HepG2 (cell line): ENCODE measurements at regions not wholly inside any gene's neighbourhood (a gene's known extent, or its start where the extent isn't known, plus 50 kb on each side); places are given as distances from the start of the nearest gene placed in this dataset.

Experiments
- ATAC-seq: fragments of 200-7000 bp; cut with Tn5 transposase; 3 replicates; pipeline ENCODE4 v1.9.1; 2020; ENCODE audit warnings: mild to moderate bottlenecking, moderate library complexity
- BruUV-seq: library from RNA; stranded (reverse); fragments of 400-500 nt; replicated peaks from 2 replicates; lab custom pipeline; 2021; lab: Mats Ljungman, UMichigan
- CTCF ChIA-PET: fragments of 300-600 bp; formaldehyde crosslinking; extraction: SDS; loops from one replicate; lab custom pipeline; 2021; ENCODE audit warnings: low total read pairs, inconsistent platforms, low intra/inter-chr PET ratio; lab: Yijun Ruan, JAX
- POLR2A ChIA-PET: fragments of 350-600 bp; sonication (Branson Sonifier 250); formaldehyde crosslinking; loops from one replicate; lab custom pipeline; 2020; ENCODE audit warnings: antibody characterized with exemption, inconsistent platforms; lab: Yijun Ruan, JAX
- DNase-seq: peaks from one replicate; pipeline ENCODE4 v3.0.0-alpha.2; 2015; ENCODE audit warnings: low spot score
- FAIRE-seq: peaks from 3 replicates; lab custom pipeline; 2011; peaks lifted over from hg19 to GRCh38; lab: Jason Lieb, UNC
- H2AFZ ChIP-seq: one replicate; pipeline ENCODE4 v1.6.1; 2011; ENCODE audit warnings: low read length, inconsistent platforms
- H3K27ac ChIP-seq: fragments of 300-600 bp; 3 replicates; pipeline ENCODE4 v1.8.0; 2011; ENCODE audit warnings: mixed run types, mild to moderate bottlenecking, mixed read lengths, low read length, inconsistent platforms; ENCODE audit not compliant: insufficient read depth; ENCODE audit errors: extremely low read length
- H3K27me3 ChIP-seq, 2 experiments: fragments of 200-600 bp in 1 of 2; 2 replicates in 1 of 2; 3 replicates in 1 of 2; pipeline versions ENCODE4 v1.6.0 to v1.8.0; 2011; ENCODE audit warnings: low read length in 2 of 2, mild to moderate bottlenecking in 2 of 2, moderate library complexity in 2 of 2, inconsistent platforms in 1 of 2; ENCODE audit not compliant: insufficient read depth in 2 of 2, control insufficient read depth in 1 of 2
- H3K36me3 ChIP-seq, 2 experiments: fragments of 200-600 bp in 1 of 2; replicated peaks in 1 of 2; 2 replicates in 1 of 2; 3 replicates in 1 of 2; pipeline versions ENCODE4 v1.5.1 to v1.8.0; 2011; ENCODE audit warnings: low read length in 2 of 2, inconsistent platforms in 1 of 2; ENCODE audit not compliant: insufficient read depth in 2 of 2, control insufficient read depth in 1 of 2
- H3K4me1 ChIP-seq: 2 replicates; pipeline ENCODE4 v1.5.1; 2012; ENCODE audit warnings: low read length, inconsistent platforms; ENCODE audit not compliant: insufficient read depth
- H3K4me2 ChIP-seq: 2 replicates; pipeline ENCODE4 v1.6.0; 2011; ENCODE audit warnings: low read depth, low read length, inconsistent platforms
- H3K4me3 ChIP-seq, 3 experiments: fragments of 200-600 bp in 1 of 3; sonication (generic), shearing (Covaris generic) in 1 of 3; replicated peaks in 1 of 3; 2 replicates each; pipeline ENCODE4 v1.5.1; 2011 to 2016; ENCODE audit warnings: low read length in 3 of 3, inconsistent platforms in 2 of 3, low read depth in 2 of 3, mild to moderate bottlenecking in 2 of 3, control low read depth in 1 of 3, mixed read lengths in 1 of 3; ENCODE audit not compliant: insufficient read depth in 1 of 3
- H3K79me2 ChIP-seq: one replicate; pipeline ENCODE4 v1.6.1; 2011; ENCODE audit warnings: low read length, inconsistent platforms; ENCODE audit not compliant: insufficient read depth
- H3K9ac ChIP-seq: 2 replicates; pipeline ENCODE4 v1.6.0; 2011; ENCODE audit warnings: mild to moderate bottlenecking, low read depth, low read length, inconsistent platforms; ENCODE audit not compliant: insufficient read depth
- H3K9me3 ChIP-seq: 2 replicates; pipeline ENCODE4 v1.5.1; 2012; ENCODE audit warnings: mild to moderate bottlenecking, low read length
- H4K20me1 ChIP-seq: 2 replicates; pipeline ENCODE4 v1.6.0; 2011; ENCODE audit warnings: inconsistent platforms, mild to moderate bottlenecking, low read length, moderate library complexity; ENCODE audit not compliant: insufficient read depth
- ESRRA ChIP-seq: sonication (generic); formaldehyde crosslinking; IDR thresholded peaks from 2 replicates; pipeline ENCODE4 v1.5.1; 2020; ENCODE audit warnings: mild to moderate bottlenecking, low read depth, missing genetic modification reagents
- FOXK1 ChIP-seq: sonication (generic); formaldehyde crosslinking; IDR thresholded peaks from 2 replicates; pipeline ENCODE4 v1.4.0; 2020; ENCODE audit warnings: low read depth, missing genetic modification reagents, borderline replicate concordance
- HOXD1 ChIP-seq: sonication (generic); formaldehyde crosslinking; IDR thresholded peaks from 2 replicates; pipeline ENCODE4 v1.5.0; 2020; ENCODE audit warnings: missing genetic modification reagents
- IKZF4 ChIP-seq: sonication (generic); formaldehyde crosslinking; IDR thresholded peaks from 2 replicates; pipeline ENCODE4 v1.5.1; 2020; ENCODE audit warnings: borderline replicate concordance, mild to moderate bottlenecking, low read depth, missing genetic modification reagents; ENCODE audit errors: not compliant biosample characterization
- JDP2 ChIP-seq: sonication (generic); formaldehyde crosslinking; IDR thresholded peaks from 2 replicates; pipeline ENCODE4 v1.8.1; 2022; ENCODE audit warnings: missing genetic modification reagents, borderline replicate concordance
- NFE2 ChIP-seq: sonication (generic); formaldehyde crosslinking; IDR thresholded peaks from 2 replicates; pipeline ENCODE4 v1.4.0; 2020; ENCODE audit warnings: missing genetic modification reagents
- POLR2AphosphoS2 ChIP-seq: IDR thresholded peaks from 2 replicates; pipeline ENCODE4 v1.6.1; 2011; ENCODE audit warnings: low read depth, low read length, improper control_type of control experiment
- RBAK ChIP-seq: sonication (generic); formaldehyde crosslinking; IDR thresholded peaks from 2 replicates; pipeline ENCODE4 v1.5.1; 2020; ENCODE audit warnings: mild to moderate bottlenecking, missing genetic modification reagents
- REST ChIP-seq, 2 experiments: IDR thresholded peaks; 2 replicates each; pipeline ENCODE4 v1.6.1; 2011 to 2012; ENCODE audit warnings: low read length in 2 of 2, borderline replicate concordance in 1 of 2, low read depth in 1 of 2, mild to moderate bottlenecking in 1 of 2, moderate library complexity in 1 of 2
- SSRP1 ChIP-seq: IDR thresholded peaks from 2 replicates; pipeline ENCODE4 v1.6.1; 2016; ENCODE audit warnings: control low read depth
- TCF12 ChIP-seq, 2 experiments: fragments of 450-650 bp in 1 of 2; sonication (generic) in 1 of 2; formaldehyde crosslinking in 1 of 2; IDR thresholded peaks; 2 replicates each; pipeline versions ENCODE4 v1.6.1 to v1.8.0; 2017 to 2022; ENCODE audit warnings: antibody characterized with exemption in 1 of 2, mild to moderate bottlenecking in 1 of 2, missing genetic modification reagents in 1 of 2, moderate library complexity in 1 of 2
- ZBTB7B ChIP-seq: sonication (generic); formaldehyde crosslinking; IDR thresholded peaks from 2 replicates; pipeline ENCODE4 v1.4.0; 2020; ENCODE audit warnings: missing genetic modification reagents
- ZFP36 ChIP-seq: fragments of 150-350 bp; IDR thresholded peaks from 2 replicates; pipeline ENCODE4 v1.6.1; 2018; ENCODE audit warnings: borderline replicate concordance, low read length, low read depth; ENCODE audit not compliant: partially characterized antibody
- ZFY ChIP-seq: sonication (generic); formaldehyde crosslinking; IDR thresholded peaks from 2 replicates; pipeline ENCODE4 v1.4.0; 2020; ENCODE audit warnings: missing genetic modification reagents
- ZNF101 ChIP-seq: sonication (generic); formaldehyde crosslinking; IDR thresholded peaks from 2 replicates; pipeline ENCODE4 v1.4.0; 2020; ENCODE audit warnings: mild to moderate bottlenecking, low read depth, missing genetic modification reagents, borderline replicate concordance
- ZNF160 ChIP-seq: sonication (generic); formaldehyde crosslinking; IDR thresholded peaks from 2 replicates; pipeline ENCODE4 v1.8.0; 2022; ENCODE audit warnings: mild to moderate bottlenecking, inconsistent platforms, missing genetic modification reagents
- ZNF557 ChIP-seq: sonication (generic); formaldehyde crosslinking; IDR thresholded peaks from 2 replicates; pipeline ENCODE4 v1.4.0; 2020; ENCODE audit warnings: missing genetic modification reagents
- WGBS: methylation state at CpG from one replicate; pipeline ENCODE4 v1.1.6; 2017; ENCODE audit warnings: low lambda C conversion rate; 5-methylcytosine and 5-hydroxymethylcytosine counted together
- in situ Hi-C: cut with HindIII; loops from 2 replicates; pipeline ENCODE4 v1.10.0; 2017; ENCODE audit warnings: low pct_unique_long_range_greater_than_20kb; ENCODE audit not compliant: extremely low pct_ligation_motif_present
- intact Hi-C: fragments of 100-400 bp; cut with micrococcal nuclease; formaldehyde crosslinking; loops from one replicate; pipeline ENCODE4 v1.10.0; 2022; ENCODE audit not compliant: unreplicated experiment
- TF ChIP-seq, protein P1 (sequence below): sonication (generic); formaldehyde crosslinking; IDR thresholded peaks from 2 replicates; pipeline ENCODE4 v1.8.1; 2023; ENCODE audit warnings: mild to moderate bottlenecking, missing genetic modification reagents, borderline replicate concordance

DNA sequence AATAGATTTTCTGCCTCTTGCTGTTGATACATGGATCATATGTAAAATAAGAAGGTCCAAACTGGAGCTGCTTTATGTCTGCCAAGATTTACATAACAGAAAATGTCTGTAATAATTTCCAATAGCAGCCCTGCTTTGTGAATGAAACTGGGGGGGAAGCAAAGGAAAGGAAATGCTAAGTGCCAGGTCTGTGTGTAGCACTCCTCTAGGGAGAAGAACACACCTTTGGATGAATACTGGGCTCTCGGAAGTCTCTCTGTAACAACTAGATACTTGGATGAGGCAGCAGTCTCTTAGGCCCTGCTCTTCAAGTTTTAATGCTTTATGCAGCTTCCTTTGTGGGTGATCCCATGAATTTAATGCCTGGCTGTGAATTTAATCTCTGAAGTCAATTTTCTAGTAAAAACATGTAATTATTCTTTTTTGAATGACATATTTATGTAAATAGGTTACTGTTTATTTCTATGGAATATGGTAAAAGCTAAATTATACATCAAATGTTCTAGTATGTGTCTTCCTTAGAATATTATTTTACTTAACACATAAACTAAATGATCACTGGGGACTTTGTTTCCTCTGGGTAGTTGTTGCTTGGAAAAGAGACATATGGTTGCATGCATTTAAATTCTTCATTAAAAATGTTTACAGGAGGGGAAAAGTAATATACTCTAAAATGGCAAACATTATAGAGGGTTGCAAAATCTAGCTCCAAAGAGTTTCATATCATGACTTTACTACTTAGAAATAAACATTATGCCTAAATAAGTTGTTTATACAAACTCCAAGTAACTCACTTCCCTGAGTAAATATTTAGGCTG, 336.6 kb upstream of the CWC22 start:
- FAIRE-seq (no peak), ATAC-seq (no peak)
- peaks cover 62% of the 10 kb centered on the region for H3K9me3 ChIP-seq
- no peaks in the 10 kb centered on the region for H3K27me3 ChIP-seq
- H3K4me2 ChIP-seq: no peak overlapping the region
- intact Hi-C loops: no loop called here
- no peaks in the 10 kb centered on the region for H3K36me3 ChIP-seq
- no peak overlapping the region for H3K4me3 ChIP-seq
- no peaks in the 10 kb centered on the region for H3K79me2 ChIP-seq
- no peak overlapping the region for H3K27ac ChIP-seq
- H3K9ac ChIP-seq: no peak overlapping the region
- no peak for TF ChIP-seq ZNF160 (CRISPR knock-in tag)
- TF ChIP-seq TCF12 (IDR thresholded peaks at IDR 0.05): no peak
- no peak for TF ChIP-seq TCF12 (CRISPR knock-in tag; IDR thresholded peaks at IDR 0.05)
- no peak for TF ChIP-seq HOXD1 (CRISPR knock-in tag)
- no peak for TF ChIP-seq ZNF557 (CRISPR knock-in tag)
- no peak for TF ChIP-seq REST (IDR thresholded peaks at IDR 0.05; ENCODE audit: borderline replicate concordance in 1 of 2, low read depth in 1 of 2, low read length in 2 of 2)
- no peak for TF ChIP-seq POLR2AphosphoS2
- TF ChIP-seq ZFP36: no peak
- no peak for TF ChIP-seq IKZF4 (CRISPR knock-in tag)
- no peak for TF ChIP-seq NFE2 (CRISPR knock-in tag)
- no peak for TF ChIP-seq FOXK1 (CRISPR knock-in tag)
- no peak for TF ChIP-seq ZBTB7B
- TF ChIP-seq, protein P1, sequence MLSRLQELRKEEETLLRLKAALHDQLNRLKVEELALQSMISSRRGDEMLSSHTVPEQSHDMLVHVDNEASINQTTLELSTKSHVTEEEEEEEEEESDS: no peak
- no peak for TF ChIP-seq ZFY (CRISPR knock-in tag)
- TF ChIP-seq JDP2 (CRISPR knock-in tag): no peak
- TF ChIP-seq ZNF101 (CRISPR knock-in tag): no peak
- no peak for TF ChIP-seq SSRP1 (CRISPR knock-in tag)
- no peak for TF ChIP-seq ESRRA
- TF ChIP-seq RBAK (CRISPR knock-in tag): no peak
- TF ChIP-seq, all 625 proteins: peak for 0
- no TSS peak for BruUV-seq
- no peaks in the 10 kb centered on the region for H4K20me1 ChIP-seq
- no peaks in the 10 kb centered on the region for H3K4me1 ChIP-seq
- 0% methylated on average over 1 of the region's 1 CpG for WGBS
- no peak overlapping the region for H2AFZ ChIP-seq
- CTCF ChIA-PET: no interaction called here
- POLR2A ChIA-PET: no interaction called here
- in situ Hi-C loops: no loop called here
- DNase-seq: no peak
